ENCODE measurements at regions not wholly inside any gene's neighbourhood (a gene's known extent, or its start where the extent isn't known, plus 50 kb on each side); places are given as distances from the start of the nearest gene placed in this dataset.
"Not testable (repeated sequence)": the region's sequence is repeated elsewhere in the genome, so short reads cannot be mapped to it uniquely, and the experiment has no call there.

GRCh38 chr11:71712846-71713245 lies 120.2 kb upstream of the DEFB108B start:
- H3K9me3 ChIP-seq (ENCODE audit: control insufficient read depth in 2 of 2, insufficient read depth in 1 of 2, low read depth in 1 of 2, low read length in 1 of 2); H3K36me3 ChIP-seq (ENCODE audit: control insufficient read depth in 2 of 2, insufficient read depth in 2 of 2, low read length in 1 of 2); H3K27me3 ChIP-seq (ENCODE audit: control insufficient read depth in 1 of 2, insufficient read depth in 2 of 2, low read length in 2 of 2); H3K27ac ChIP-seq (ENCODE audit: low read depth in 2 of 2, low read length in 1 of 2); H3K4me1 ChIP-seq (ENCODE audit: control insufficient read depth in 2 of 2, insufficient read depth in 2 of 2, low read length in 1 of 2); H3K4me3 ChIP-seq (ENCODE audit: low read depth in 1 of 2, low read length in 2 of 2): not testable (repeated sequence)
- WGBS, 2 donors = 47 to 69% methylated on average over 5 of the region's 5 CpGs

DNA sequence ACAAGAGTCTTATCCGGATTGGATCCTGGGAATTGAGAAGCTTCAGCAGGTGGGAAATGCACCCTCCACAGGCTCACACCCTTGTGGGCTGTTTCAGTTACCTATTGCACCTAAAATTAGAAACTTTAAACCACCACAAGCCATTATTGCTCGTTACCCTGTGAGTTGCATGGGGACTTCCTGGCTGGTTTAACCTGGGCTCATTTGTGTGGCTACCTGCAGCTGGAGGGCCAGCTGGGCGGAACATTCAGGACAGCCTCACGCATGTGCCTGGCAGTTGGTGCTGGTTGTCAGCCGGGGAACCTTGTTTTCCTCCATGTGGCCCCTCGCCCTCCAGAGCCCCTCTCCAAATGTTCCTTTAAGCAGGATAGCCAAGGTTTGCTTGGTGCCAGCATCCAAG lies 118.5 kb upstream of the DEFB108B start:
- H3K4me1 ChIP-seq (ENCODE audit: control insufficient read depth in 2 of 2, insufficient read depth in 2 of 2, low read length in 1 of 2); H3K9me3 ChIP-seq (ENCODE audit: control insufficient read depth in 2 of 2, insufficient read depth in 1 of 2, low read depth in 1 of 2, low read length in 1 of 2); H3K4me3 ChIP-seq (ENCODE audit: low read depth in 1 of 2, low read length in 2 of 2); H3K27ac ChIP-seq (ENCODE audit: low read depth in 2 of 2, low read length in 1 of 2); H3K27me3 ChIP-seq (ENCODE audit: control insufficient read depth in 1 of 2, insufficient read depth in 2 of 2, low read length in 2 of 2); H3K36me3 ChIP-seq (ENCODE audit: control insufficient read depth in 2 of 2, insufficient read depth in 2 of 2, low read length in 1 of 2): not testable (repeated sequence)
- 78 to 89% methylated on average over 6 of the region's 6 CpGs for WGBS, 2 donors

DNA sequence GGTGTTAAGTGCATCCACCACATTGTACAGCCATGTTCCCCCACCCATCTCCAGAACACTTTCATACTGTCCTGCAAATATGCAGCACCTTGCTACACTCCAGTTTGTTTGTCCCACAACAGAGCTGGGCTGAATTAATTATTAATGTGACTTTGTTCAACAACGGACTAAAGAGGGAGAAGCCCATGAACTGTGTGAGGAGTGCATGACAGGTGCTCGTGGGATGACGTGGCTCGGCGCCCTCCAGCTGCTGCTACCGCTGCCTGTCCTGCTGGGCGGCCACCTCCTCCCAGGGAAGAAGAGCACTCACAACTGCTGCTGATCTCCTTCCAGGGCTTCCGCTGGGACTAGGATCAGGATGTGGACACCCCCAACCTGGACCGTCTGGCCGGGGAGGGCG lies 111.2 kb upstream of the DEFB108B start:
- WGBS, 2 donors = 79 to 87% methylated on average over 5 to 10 of the region's 11 CpGs
- not testable (repeated sequence) for H3K27ac ChIP-seq (ENCODE audit: low read depth in 2 of 2, low read length in 1 of 2); H3K9me3 ChIP-seq (ENCODE audit: control insufficient read depth in 2 of 2, insufficient read depth in 1 of 2, low read depth in 1 of 2, low read length in 1 of 2); H3K4me1 ChIP-seq (ENCODE audit: control insufficient read depth in 2 of 2, insufficient read depth in 2 of 2, low read length in 1 of 2); H3K36me3 ChIP-seq (ENCODE audit: control insufficient read depth in 2 of 2, insufficient read depth in 2 of 2, low read length in 1 of 2); H3K4me3 ChIP-seq (ENCODE audit: low read depth in 1 of 2, low read length in 2 of 2); H3K27me3 ChIP-seq (ENCODE audit: control insufficient read depth in 1 of 2, insufficient read depth in 2 of 2, low read length in 2 of 2)

DNA sequence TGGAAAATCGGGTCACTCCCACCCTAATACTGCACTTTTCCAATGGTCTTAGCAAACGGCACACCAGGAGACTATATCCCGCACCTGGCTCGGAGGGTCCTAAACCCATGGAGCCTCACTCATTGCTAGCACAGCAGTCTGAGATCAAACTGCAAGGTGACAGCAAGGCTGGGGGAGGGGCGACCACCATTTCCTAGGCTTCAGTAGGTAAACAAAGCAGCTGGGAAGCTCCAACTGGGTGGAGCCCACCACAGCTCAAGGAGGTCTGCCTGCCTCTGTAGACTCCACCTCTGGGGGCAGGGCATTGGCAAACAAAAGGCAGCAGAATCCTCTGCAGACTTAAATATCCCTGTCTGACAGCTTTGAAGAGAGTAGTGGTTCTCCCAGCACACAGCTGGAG lies 109.0 kb upstream of the DEFB108B start:
- H3K4me3 ChIP-seq (ENCODE audit: low read depth in 1 of 2, low read length in 2 of 2); H3K36me3 ChIP-seq (ENCODE audit: control insufficient read depth in 2 of 2, insufficient read depth in 2 of 2, low read length in 1 of 2); H3K27me3 ChIP-seq (ENCODE audit: control insufficient read depth in 1 of 2, insufficient read depth in 2 of 2, low read length in 2 of 2); H3K4me1 ChIP-seq (ENCODE audit: control insufficient read depth in 2 of 2, insufficient read depth in 2 of 2, low read length in 1 of 2); H3K27ac ChIP-seq (ENCODE audit: low read depth in 2 of 2, low read length in 1 of 2); H3K9me3 ChIP-seq (ENCODE audit: control insufficient read depth in 2 of 2, insufficient read depth in 1 of 2, low read depth in 1 of 2, low read length in 1 of 2): not testable (repeated sequence)
- WGBS, 2 donors = 62 to 63% methylated on average over 4 to 5 of the region's 5 CpGs

- WGBS, 2 donors = 94 to 95% methylated on average over 7 of the region's 8 CpGs
- not testable (repeated sequence) for H3K27me3 ChIP-seq (ENCODE audit: control insufficient read depth in 1 of 2, insufficient read depth in 2 of 2, low read length in 2 of 2); H3K27ac ChIP-seq (ENCODE audit: low read depth in 2 of 2, low read length in 1 of 2); H3K36me3 ChIP-seq (ENCODE audit: control insufficient read depth in 2 of 2, insufficient read depth in 2 of 2, low read length in 1 of 2); H3K4me3 ChIP-seq (ENCODE audit: low read depth in 1 of 2, low read length in 2 of 2); H3K9me3 ChIP-seq (ENCODE audit: control insufficient read depth in 2 of 2, insufficient read depth in 1 of 2, low read depth in 1 of 2, low read length in 1 of 2); H3K4me1 ChIP-seq (ENCODE audit: control insufficient read depth in 2 of 2, insufficient read depth in 2 of 2, low read length in 1 of 2)
Measured at GRCh38 chr11:71730748-71731147, 102.3 kb upstream of the DEFB108B start.

DNA sequence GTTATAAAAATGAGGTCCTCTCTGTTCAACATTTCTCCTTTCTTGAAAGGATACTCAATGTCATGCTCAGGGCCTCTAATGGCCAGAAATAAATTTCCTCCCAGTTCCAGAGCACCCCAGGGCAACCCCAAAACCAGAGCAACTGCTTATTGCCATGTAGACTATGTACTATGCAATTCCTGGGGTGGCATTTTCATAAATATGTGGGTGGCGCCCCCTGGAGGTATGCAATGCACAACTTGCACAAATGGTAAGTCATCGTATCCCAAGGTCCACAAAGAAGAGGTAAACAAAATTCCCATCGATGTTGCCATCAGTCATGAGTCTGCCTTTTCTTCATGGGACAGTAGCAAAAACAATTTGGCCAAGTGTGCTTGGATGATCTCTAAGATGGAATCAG lies 98.6 kb upstream of the DEFB108B start:
- H3K4me1 ChIP-seq (ENCODE audit: control insufficient read depth in 2 of 2, insufficient read depth in 2 of 2, low read length in 1 of 2); H3K36me3 ChIP-seq (ENCODE audit: control insufficient read depth in 2 of 2, insufficient read depth in 2 of 2, low read length in 1 of 2); H3K9me3 ChIP-seq (ENCODE audit: control insufficient read depth in 2 of 2, insufficient read depth in 1 of 2, low read depth in 1 of 2, low read length in 1 of 2); H3K27ac ChIP-seq (ENCODE audit: low read depth in 2 of 2, low read length in 1 of 2); H3K4me3 ChIP-seq (ENCODE audit: low read depth in 1 of 2, low read length in 2 of 2); H3K27me3 ChIP-seq (ENCODE audit: control insufficient read depth in 1 of 2, insufficient read depth in 2 of 2, low read length in 2 of 2): not testable (repeated sequence)
- 7 to 8% methylated on average over 1 to 2 of the region's 3 CpGs for WGBS, 2 donors

GRCh38 chr11:71738317-71738716 lies 94.7 kb upstream of the DEFB108B start:
- not testable (repeated sequence) for H3K4me1 ChIP-seq (ENCODE audit: control insufficient read depth in 2 of 2, insufficient read depth in 2 of 2, low read length in 1 of 2); H3K4me3 ChIP-seq (ENCODE audit: low read depth in 1 of 2, low read length in 2 of 2); H3K27ac ChIP-seq (ENCODE audit: low read depth in 2 of 2, low read length in 1 of 2); H3K9me3 ChIP-seq (ENCODE audit: control insufficient read depth in 2 of 2, insufficient read depth in 1 of 2, low read depth in 1 of 2, low read length in 1 of 2); H3K36me3 ChIP-seq (ENCODE audit: control insufficient read depth in 2 of 2, insufficient read depth in 2 of 2, low read length in 1 of 2); H3K27me3 ChIP-seq (ENCODE audit: control insufficient read depth in 1 of 2, insufficient read depth in 2 of 2, low read length in 2 of 2)
- 89 to 93% methylated on average over 4 of the region's 4 CpGs for WGBS, 2 donors

DNA sequence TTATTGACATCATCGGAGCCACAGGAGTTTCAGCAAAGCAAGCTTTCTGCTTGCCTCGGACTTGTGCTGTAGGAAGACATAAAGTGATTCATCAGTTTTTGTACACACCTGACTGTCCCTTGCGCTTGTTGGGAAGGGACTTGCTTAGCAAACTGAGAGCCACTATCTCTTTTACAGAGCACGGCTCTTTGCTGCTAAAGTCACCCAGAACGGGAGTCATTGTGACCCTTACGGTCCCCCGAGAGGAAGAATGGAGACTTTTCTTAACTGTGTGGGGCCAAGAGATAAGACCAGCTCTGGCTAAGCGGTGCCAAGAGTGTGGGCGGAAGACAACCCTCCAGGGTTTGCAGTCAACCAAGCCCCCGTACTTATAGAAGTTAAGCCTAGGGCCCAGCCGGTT lies 89.6 kb upstream of the DEFB108B start:
- not testable (repeated sequence) for H3K27ac ChIP-seq (ENCODE audit: low read depth in 2 of 2, low read length in 1 of 2); H3K4me1 ChIP-seq (ENCODE audit: control insufficient read depth in 2 of 2, insufficient read depth in 2 of 2, low read length in 1 of 2); H3K9me3 ChIP-seq (ENCODE audit: control insufficient read depth in 2 of 2, insufficient read depth in 1 of 2, low read depth in 1 of 2, low read length in 1 of 2); H3K4me3 ChIP-seq (ENCODE audit: low read depth in 1 of 2, low read length in 2 of 2); H3K36me3 ChIP-seq (ENCODE audit: control insufficient read depth in 2 of 2, insufficient read depth in 2 of 2, low read length in 1 of 2); H3K27me3 ChIP-seq (ENCODE audit: control insufficient read depth in 1 of 2, insufficient read depth in 2 of 2, low read length in 2 of 2)
- 67% methylated on average over 11 of the region's 11 CpGs for WGBS, 2 donors

DNA sequence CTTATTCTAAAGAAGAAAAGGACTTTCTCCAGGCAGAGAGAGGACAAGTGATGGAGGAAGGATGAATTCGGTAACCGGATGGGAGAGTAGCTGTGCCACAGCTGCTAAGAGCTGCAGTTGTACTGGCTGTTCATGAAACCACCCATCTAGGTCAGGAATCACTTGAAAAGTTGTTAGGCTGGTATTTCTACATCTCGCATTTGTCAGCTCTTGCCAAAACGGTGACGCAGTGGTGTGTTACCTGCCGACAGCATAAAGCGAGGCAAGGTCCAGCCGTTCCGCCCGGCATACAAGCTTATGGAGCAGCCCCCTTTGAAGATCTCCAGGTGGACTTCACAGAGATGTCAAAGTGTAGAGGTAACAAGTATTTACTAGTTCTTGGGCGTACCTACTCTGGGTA lies 87.3 kb upstream of the DEFB108B start:
- H3K4me1 ChIP-seq (ENCODE audit: control insufficient read depth in 2 of 2, insufficient read depth in 2 of 2, low read length in 1 of 2); H3K36me3 ChIP-seq (ENCODE audit: control insufficient read depth in 2 of 2, insufficient read depth in 2 of 2, low read length in 1 of 2); H3K4me3 ChIP-seq (ENCODE audit: low read depth in 1 of 2, low read length in 2 of 2); H3K27me3 ChIP-seq (ENCODE audit: control insufficient read depth in 1 of 2, insufficient read depth in 2 of 2, low read length in 2 of 2); H3K9me3 ChIP-seq (ENCODE audit: control insufficient read depth in 2 of 2, insufficient read depth in 1 of 2, low read depth in 1 of 2, low read length in 1 of 2): not testable (repeated sequence)
- WGBS, 2 donors = 39 to 48% methylated on average over 11 of the region's 11 CpGs
- H3K27ac ChIP-seq (ENCODE audit: low read depth in 2 of 2, low read length in 1 of 2) = peak overlapping the region; percentile 22 to 54

- not testable (repeated sequence) for H3K36me3 ChIP-seq (ENCODE audit: control insufficient read depth in 2 of 2, insufficient read depth in 2 of 2, low read length in 1 of 2); H3K27me3 ChIP-seq (ENCODE audit: control insufficient read depth in 1 of 2, insufficient read depth in 2 of 2, low read length in 2 of 2); H3K4me3 ChIP-seq (ENCODE audit: low read depth in 1 of 2, low read length in 2 of 2); H3K4me1 ChIP-seq (ENCODE audit: control insufficient read depth in 2 of 2, insufficient read depth in 2 of 2, low read length in 1 of 2); H3K9me3 ChIP-seq (ENCODE audit: control insufficient read depth in 2 of 2, insufficient read depth in 1 of 2, low read depth in 1 of 2, low read length in 1 of 2)
- peak overlapping the region in 1 of 2 donors; percentile 54 for H3K27ac ChIP-seq (ENCODE audit: low read depth in 2 of 2, low read length in 1 of 2)
- WGBS, 2 donors = 29 to 39% methylated on average over 3 of the region's 5 CpGs
Measured at GRCh38 chr11:71746263-71746662, 86.7 kb upstream of the DEFB108B start.

All from esophagus (tissue), 2 donors.